NCI-H748 treated with DMSO at 0.1 percent for 48 hours (cell line): ENCODE measurements at regions not wholly inside any gene's neighbourhood (a gene's known extent, or its start where the extent isn't known, plus 50 kb on each side); places are given as distances from the start of the nearest gene placed in this dataset.
"Not testable (repeated sequence)": the region's sequence is repeated elsewhere in the genome, so short reads cannot be mapped to it uniquely, and the experiment has no call there.

ENCODE experiments used
- DNase-seq: peaks from one replicate; lab custom pipeline; 2025; lab: John Stamatoyannopoulos, UW

GRCh38 chr14:80055667-80056496 lies 155.4 kb downstream of the DIO2 start:
- peak; percentile 11 for DNase-seq

- no peak for DNase-seq
Measured at GRCh38 chr14:80055226-80055625, 156.1 kb downstream of the DIO2 start.

GRCh38 chr14:80054020-80054419 lies 157.3 kb downstream of the DIO2 start:
- no peak for DNase-seq

GRCh38 chr14:80049055-80049454 lies 162.2 kb downstream of the DIO2 start:
- DNase-seq: no peak

- DNase-seq: no peak
Measured at GRCh38 chr14:80047761-80048160, 163.5 kb downstream of the DIO2 start.

GRCh38 chr14:80037349-80037748 lies 174.0 kb downstream of the DIO2 start:
- DNase-seq: no peak

GRCh38 chr14:80024417-80024816 lies 186.9 kb downstream of the DIO2 start:
- no peak for DNase-seq

- not testable (repeated sequence) for DNase-seq
Measured at GRCh38 chr14:80018476-80018875, 192.8 kb downstream of the DIO2 start.

- DNase-seq: no peak
Measured at GRCh38 chr14:80017795-80018194, 193.5 kb downstream of the DIO2 start.

- not testable (repeated sequence) for DNase-seq
Measured at GRCh38 chr14:80010245-80010644, 201.1 kb downstream of the DIO2 start.

GRCh38 chr14:80005561-80005960 lies 205.7 kb downstream of the DIO2 start:
- DNase-seq: no peak

- no peak for DNase-seq
Measured at GRCh38 chr14:80004871-80005270, 206.4 kb downstream of the DIO2 start.

- peak; percentile 80 for DNase-seq
Measured at GRCh38 chr14:80003138-80003537, 208.2 kb downstream of the DIO2 start.

GRCh38 chr14:79997509-79998208 lies 213.6 kb downstream of the DIO2 start:
- no peak for DNase-seq

GRCh38 chr14:79992407-79993198 lies 218.7 kb downstream of the DIO2 start:
- no peak for DNase-seq

GRCh38 chr14:79991866-79992265 lies 219.4 kb downstream of the DIO2 start:
- no peak for DNase-seq

- DNase-seq: no peak
Measured at GRCh38 chr14:79989990-79990389, 221.3 kb downstream of the DIO2 start.

GRCh38 chr14:79986251-79986650 lies 225.1 kb downstream of the DIO2 start:
- DNase-seq: no peak

- no peak for DNase-seq
Measured at GRCh38 chr14:79972230-79972629, 239.1 kb downstream of the DIO2 start.

GRCh38 chr14:79971330-79971729 lies 240.0 kb downstream of the DIO2 start:
- DNase-seq: no peak

- DNase-seq: no peak
Measured at GRCh38 chr14:79967453-79967852, 243.9 kb downstream of the DIO2 start.

GRCh38 chr14:79967001-79967400 lies 244.3 kb downstream of the DIO2 start:
- no peak for DNase-seq

- no peak for DNase-seq
Measured at GRCh38 chr14:79965896-79966295, 245.4 kb downstream of the DIO2 start.
